ENCODE measurements at regions not wholly inside any gene's neighbourhood (a gene's known extent, or its start where the extent isn't known, plus 50 kb on each side); places are given as distances from the start of the nearest gene placed in this dataset.

- no peak for TF ChIP-seq CTCF (IDR thresholded peaks at IDR 0.05; ENCODE audit: control extremely low read depth in 1 of 3, insufficient read depth in 1 of 3, low read depth in 1 of 3, low read length in 3 of 3)
- TF ChIP-seq EP300 (IDR thresholded peaks at IDR 0.05; ENCODE audit: borderline replicate concordance in 1 of 2, low read depth in 2 of 2, low read length in 2 of 2) = no peak
These were observed 389.6 kb upstream of the DDHD1 start for GRCh38 chr14:53542732-53543131.

All from H1 (cell line).